Epithelial cell of proximal tubule (primary cell): ENCODE measurements at regions not wholly inside any gene's neighbourhood (a gene's known extent, or its start where the extent isn't known, plus 50 kb on each side); places are given as distances from the start of the nearest gene placed in this dataset.

Source experiments
- DNase-seq: peaks from one replicate; pipeline ENCODE4 v3.0.0-alpha.2; 2011; ENCODE audit warnings: low read depth
- H3K4me3 ChIP-seq: 2 replicates; pipeline ENCODE4 v1.5.1; 2011; ENCODE audit warnings: low read depth, mild to moderate bottlenecking, low read length
- TF ChIP-seq, protein P1 (sequence below): conservative IDR thresholded peaks from 2 replicates; pipeline ENCODE4 v1.5.1; 2012; ENCODE audit warnings: low read depth, mild to moderate bottlenecking, low read length

- no peak overlapping the region for H3K4me3 ChIP-seq
- TF ChIP-seq, protein P1, sequence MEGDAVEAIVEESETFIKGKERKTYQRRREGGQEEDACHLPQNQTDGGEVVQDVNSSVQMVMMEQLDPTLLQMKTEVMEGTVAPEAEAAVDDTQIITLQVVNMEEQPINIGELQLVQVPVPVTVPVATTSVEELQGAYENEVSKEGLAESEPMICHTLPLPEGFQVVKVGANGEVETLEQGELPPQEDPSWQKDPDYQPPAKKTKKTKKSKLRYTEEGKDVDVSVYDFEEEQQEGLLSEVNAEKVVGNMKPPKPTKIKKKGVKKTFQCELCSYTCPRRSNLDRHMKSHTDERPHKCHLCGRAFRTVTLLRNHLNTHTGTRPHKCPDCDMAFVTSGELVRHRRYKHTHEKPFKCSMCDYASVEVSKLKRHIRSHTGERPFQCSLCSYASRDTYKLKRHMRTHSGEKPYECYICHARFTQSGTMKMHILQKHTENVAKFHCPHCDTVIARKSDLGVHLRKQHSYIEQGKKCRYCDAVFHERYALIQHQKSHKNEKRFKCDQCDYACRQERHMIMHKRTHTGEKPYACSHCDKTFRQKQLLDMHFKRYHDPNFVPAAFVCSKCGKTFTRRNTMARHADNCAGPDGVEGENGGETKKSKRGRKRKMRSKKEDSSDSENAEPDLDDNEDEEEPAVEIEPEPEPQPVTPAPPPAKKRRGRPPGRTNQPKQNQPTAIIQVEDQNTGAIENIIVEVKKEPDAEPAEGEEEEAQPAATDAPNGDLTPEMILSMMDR, result no peak
- no peak for DNase-seq
Measured at GRCh38 chr3:82287562-82287961, 526.1 kb upstream of the GBE1 start.

- no peak overlapping the region for H3K4me3 ChIP-seq
- DNase-seq, result no peak
- TF ChIP-seq, protein P1, result no peak
Measured at GRCh38 chr3:82281205-82281604, 519.8 kb upstream of the GBE1 start.

DNA sequence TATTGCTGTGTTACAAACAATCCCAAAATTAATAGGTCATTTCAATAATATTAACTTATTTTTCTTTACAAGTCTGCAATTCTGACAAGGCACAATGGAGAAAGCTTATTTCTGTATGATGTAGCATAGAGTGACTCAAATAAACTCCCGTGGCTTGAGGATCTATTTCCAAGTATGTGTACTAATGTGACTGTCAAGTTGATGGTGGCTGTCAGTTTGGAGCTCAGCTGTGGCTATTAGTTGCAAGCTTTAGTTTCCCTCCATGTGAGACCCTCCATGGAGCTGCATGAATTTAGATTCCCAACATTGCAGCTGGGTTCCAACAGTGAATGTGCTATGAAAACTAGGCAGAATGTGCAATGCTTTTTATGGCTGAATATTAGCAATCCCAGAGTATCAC lies 515.5 kb upstream of the GBE1 start:
- H3K4me3 ChIP-seq, result no peak overlapping the region
- DNase-seq, result no peak
- TF ChIP-seq, protein P1, result no peak

GRCh38 chr3:82274897-82275296 lies 513.5 kb upstream of the GBE1 start:
- no peak overlapping the region for H3K4me3 ChIP-seq
- TF ChIP-seq, protein P1, result no peak

GRCh38 chr3:82265747-82266146 lies 504.3 kb upstream of the GBE1 start:
- TF ChIP-seq, protein P1, result no peak
- no peak overlapping the region for H3K4me3 ChIP-seq
- no peak for DNase-seq

More at GRCh38 chr3:82274897-82275296, 513.5 kb upstream of the GBE1 start:
- no peak for DNase-seq

DNA sequence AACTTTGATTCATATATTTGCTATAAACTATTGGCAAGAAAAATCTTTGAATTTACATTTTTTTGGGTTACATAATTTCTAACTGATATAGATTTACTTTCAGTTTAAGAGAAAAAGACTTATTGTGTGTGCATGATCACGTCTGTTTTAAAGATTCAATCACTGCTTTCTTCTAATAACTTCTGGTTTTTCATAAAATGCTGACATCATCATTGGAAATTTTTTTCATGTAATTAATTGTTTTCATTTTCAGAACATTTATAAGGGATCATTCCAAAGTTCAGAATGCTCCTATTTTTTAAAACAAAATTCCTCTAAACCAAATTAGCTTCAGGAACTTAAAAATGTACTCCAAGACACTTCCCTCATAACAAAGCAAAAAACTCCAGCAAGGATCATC lies 500.7 kb upstream of the GBE1 start:
- TF ChIP-seq, protein P1, result no peak
- DNase-seq, result no peak
- H3K4me3 ChIP-seq, result no peak overlapping the region

GRCh38 chr3:82261637-82262036 lies 500.2 kb upstream of the GBE1 start:
- TF ChIP-seq, protein P1, result no peak
- no peak for DNase-seq
- H3K4me3 ChIP-seq, result no peak overlapping the region
